HG03103 (cell line): ENCODE measurements at regions not wholly inside any gene's neighbourhood (a gene's known extent, or its start where the extent isn't known, plus 50 kb on each side); places are given as distances from the start of the nearest gene placed in this dataset.
"Not testable (repeated sequence)": the region's sequence is repeated elsewhere in the genome, so short reads cannot be mapped to it uniquely, and the experiment has no call there.

Experiments
- ATAC-seq: cut with Tn5 transposase; IDR thresholded peaks from one replicate; pipeline ENCODE4 v1.9.1; 2021; ENCODE audit warnings: low read depth; ENCODE audit not compliant: unreplicated experiment

DNA sequence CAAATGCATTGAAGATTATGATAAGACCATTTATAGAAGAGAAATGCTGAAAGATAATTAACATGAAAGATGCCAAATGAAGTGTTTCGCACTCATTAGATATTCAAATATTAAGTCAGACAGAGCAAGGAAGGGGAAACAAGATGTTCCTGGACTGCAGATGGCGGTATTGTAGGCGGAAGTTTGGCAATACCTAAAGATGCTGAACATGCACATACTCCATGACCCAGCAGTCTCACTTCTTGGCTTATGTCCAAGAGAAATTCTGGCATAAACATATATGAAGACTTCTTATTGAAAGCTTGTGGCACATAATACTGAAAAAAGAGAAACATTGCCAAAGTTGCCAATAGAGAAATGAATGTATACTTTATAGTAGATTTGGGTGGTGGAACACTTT is 325.4 kb upstream of the SEMA3C start:
- ATAC-seq: no peak

- ATAC-seq: no peak
These were observed 317.7 kb upstream of the SEMA3C start for GRCh38 chr7:81236560-81236959.

DNA sequence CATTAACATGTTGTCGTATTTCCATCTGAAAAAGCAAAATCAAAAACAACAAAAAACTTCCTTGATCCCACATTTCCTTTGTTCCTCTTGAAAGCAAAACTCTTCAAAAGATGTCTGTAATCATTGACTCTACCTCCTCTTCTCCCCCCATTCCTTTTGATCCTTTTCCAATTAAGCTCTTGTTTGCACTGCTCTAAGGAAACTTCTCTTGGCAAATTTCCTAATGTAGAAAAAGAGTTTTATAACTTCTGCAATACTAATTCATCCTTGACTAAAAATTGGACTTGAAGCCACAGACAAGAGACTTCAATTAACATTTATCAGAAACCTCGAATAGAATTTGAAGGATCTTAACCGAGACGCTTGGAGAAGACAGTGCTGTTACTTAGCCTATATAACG is 317.1 kb upstream of the SEMA3C start:
- ATAC-seq: no peak

- no peak for ATAC-seq
These were observed 316.0 kb upstream of the SEMA3C start for GRCh38 chr7:81234896-81235295.

DNA sequence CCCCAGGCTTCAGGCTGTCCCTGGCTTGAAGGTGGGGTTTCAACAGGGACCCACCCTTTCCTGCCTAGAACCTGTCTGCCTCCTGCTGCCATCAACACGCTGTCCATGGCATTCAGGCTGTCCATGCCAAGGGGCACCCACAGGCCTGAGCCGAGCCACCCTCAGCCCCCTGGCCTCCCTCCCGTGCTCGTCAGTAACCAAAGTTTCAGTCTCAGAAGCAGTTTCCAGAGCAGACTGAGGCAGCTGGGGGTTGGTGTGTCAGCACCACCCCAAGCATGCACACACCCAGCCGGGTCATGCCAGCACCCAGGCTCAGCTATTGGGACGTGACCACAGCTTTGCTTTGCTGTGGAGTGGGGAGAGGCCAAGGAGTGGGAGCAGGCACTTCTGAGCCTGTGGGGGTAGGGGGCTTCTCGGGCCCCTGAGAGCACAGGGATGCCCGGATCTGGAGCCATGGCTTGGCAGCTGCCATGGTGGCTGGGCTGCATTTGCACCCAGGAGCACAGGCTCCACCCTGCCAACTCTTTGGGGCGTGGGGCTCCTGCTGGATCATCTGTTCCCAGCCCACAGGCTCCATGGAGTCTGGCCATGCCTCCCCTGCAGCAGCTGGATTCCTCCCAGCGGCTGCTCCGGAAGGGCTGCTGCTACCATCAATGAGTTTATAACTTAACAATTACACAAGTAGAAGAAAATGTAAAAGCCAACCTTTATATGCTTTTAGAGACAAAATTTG is 314.5 kb upstream of the SEMA3C start:
- ATAC-seq: no peak

DNA sequence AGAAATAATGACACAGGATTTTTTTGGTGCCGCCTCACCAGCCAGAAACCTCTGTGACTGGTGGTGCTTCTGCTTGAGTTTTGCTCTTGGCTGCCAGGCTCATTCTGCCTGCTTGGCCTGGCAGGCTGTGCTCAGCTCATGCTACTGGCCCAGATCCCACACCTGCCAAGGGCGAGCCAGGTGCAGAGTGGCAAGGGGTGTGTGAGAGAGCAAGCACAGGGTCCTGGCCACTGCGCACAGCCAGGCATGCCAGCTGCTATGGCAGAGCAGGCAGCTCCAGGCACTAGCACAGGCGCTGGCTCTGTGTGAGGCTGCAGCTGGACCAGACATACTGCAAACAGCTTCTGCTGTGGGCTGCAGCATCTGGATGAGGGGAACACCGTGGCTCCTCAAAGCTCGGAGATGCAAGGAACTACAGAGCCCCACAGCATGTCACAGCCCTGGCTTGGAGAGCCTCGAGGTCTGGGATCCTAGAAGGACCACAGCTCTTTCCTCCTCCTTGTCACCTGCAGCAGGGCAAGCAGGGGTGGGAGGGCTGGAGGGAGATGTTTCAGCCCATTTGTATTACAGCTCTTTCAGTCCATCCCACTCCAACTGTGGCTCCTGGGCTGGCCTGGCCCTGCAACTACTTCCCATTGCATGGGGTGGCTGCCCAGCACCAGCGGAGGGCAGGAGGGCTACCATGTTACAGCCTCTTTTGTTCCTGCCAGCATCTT is 313.4 kb upstream of the SEMA3C start:
- no peak for ATAC-seq

- no peak for ATAC-seq
These were observed 312.5 kb upstream of the SEMA3C start for GRCh38 chr7:81231301-81231838.

DNA sequence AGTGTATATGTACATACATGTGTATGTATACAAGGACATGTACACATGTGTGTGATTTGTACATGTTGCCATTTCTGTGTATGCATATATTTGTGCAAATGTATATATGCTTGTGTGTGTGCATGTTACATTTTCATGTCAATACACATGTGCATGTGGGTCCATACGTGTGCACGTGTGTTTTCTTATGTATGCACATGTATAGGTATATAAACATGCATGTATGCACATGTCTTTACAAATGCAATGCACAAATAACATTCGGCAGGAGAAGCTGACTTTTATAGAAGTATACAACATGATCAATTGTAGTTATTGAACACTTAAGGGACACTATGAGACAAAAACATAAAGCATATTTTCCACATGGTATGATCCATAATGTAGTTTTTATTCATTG is 307.4 kb upstream of the SEMA3C start:
- no peak for ATAC-seq

DNA sequence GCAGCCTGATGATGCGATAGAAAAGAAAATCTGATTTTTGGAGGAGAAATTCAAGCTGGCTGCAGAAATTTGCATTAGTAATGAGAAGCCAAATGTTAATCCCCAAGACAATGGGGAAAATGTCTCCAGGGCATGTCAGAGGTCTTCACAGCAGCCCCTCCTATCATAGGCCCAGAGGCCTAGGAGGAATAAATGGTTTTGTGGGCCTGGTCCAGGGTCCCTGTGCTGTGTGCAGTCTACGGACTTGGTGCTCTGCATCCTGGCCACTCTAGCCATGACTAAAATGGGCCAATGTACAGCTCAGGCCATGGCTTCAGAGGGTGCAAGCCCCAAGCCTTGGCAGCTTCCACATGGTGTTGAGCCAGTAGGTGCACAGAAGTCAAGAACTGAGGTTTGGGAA is 303.8 kb upstream of the SEMA3C start:
- not testable (repeated sequence) for ATAC-seq

DNA sequence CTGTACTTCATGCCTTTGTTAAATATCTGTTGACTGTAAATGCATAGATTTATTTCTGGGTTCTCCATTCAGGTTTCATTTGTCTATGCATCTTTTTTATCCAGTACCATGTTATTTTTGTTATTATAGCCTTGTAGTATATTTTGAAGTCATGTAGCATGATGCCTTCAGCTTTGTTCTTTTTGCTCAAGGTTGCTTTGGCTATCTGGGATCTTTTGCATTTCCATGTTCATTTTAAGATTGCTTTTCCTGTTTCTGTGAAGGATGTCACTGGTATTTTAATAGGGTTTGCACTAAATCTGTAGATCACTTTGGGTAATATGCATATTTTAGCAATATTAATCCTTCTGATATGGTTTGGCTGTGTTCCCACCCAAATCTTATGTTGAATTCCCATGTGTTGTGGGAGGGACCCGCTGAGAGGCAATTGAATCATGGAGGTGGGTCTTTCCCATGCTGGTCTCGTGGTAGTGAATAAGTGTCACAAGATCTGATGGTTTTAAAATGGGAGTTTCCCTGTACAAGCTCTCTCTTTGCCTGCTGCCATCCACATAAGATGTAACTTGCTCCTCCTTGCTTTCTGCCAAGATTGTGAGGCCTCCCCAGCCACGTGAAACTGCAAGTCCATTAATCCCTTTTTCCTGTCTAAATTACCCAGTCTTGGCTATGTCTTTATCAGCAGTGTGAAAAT is 302.8 kb upstream of the SEMA3C start:
- no peak for ATAC-seq

DNA sequence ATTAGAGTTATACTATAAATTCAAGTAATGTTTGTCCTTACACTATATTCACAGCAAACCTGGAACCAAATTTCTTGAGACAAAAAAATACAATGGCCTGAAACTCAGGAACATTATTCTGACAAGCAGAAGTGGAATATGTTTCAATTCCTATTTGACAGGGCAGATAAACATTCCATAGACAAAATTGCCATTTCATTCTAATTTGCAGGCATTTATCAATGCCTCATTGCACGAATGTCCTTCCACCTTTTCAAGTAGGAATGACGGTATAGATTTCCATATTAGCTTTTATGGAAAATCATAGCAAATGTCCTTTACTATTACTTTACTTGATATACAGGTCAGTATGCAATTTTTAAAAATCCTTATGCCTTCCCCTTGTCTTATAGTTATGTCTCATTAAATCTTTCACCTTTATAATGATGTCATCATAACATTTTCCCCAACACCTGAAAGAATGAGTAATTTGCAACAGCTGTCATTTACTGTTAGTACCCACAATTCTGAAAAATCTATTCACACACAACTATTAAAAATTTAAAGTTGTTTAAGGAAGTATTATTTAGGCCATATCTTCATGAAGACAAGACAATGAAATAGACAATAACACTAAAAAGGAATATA is 299.7 kb upstream of the SEMA3C start:
- ATAC-seq: no peak

- no peak for ATAC-seq
These were observed 294.5 kb upstream of the SEMA3C start for GRCh38 chr7:81213394-81213793.

DNA sequence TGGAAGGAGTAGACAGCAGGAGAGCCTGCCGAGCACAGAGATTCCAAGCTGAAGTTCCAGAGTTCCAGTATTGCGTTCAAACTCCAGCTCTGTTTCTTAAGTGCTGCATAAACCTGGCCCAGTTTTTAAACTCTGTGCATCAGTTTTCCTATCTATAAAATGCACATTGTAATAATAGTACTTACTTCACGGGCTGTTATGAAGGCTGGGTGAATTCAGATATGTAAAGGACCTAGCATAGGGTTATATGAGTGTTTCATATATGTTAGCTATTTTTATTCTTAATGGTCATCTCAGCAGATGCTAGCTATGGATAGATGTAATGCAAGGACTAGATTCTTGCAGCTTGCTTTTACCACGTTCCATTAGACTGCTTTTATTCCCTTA is 293.1 kb upstream of the SEMA3C start:
- no peak for ATAC-seq

- ATAC-seq: no peak
These were observed 292.5 kb upstream of the SEMA3C start for GRCh38 chr7:81211204-81211933.

GRCh38 chr7:81210137-81211064 is 291.6 kb upstream of the SEMA3C start:
- no peak for ATAC-seq

GRCh38 chr7:81209059-81209458 is 290.2 kb upstream of the SEMA3C start:
- ATAC-seq: no peak

DNA sequence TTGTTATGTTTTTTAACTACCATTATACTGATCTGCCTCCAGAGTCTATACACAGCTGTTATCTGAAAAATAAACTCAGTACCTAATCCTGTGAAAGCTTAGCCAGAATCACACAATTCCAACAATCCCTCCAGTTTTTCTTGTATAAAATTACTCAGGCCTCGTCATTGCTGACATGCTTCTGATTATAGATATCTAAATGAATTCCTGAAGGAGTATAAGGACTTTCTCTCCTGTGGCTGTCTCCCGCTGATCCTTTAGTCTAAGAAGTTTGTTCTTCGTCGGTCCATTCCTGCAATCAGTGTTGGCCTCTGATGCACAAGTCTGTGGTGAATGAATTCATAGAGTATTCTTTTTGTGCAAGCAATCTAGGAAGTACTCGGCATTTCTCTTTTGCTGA is 288.9 kb upstream of the SEMA3C start:
- ATAC-seq: no peak

DNA sequence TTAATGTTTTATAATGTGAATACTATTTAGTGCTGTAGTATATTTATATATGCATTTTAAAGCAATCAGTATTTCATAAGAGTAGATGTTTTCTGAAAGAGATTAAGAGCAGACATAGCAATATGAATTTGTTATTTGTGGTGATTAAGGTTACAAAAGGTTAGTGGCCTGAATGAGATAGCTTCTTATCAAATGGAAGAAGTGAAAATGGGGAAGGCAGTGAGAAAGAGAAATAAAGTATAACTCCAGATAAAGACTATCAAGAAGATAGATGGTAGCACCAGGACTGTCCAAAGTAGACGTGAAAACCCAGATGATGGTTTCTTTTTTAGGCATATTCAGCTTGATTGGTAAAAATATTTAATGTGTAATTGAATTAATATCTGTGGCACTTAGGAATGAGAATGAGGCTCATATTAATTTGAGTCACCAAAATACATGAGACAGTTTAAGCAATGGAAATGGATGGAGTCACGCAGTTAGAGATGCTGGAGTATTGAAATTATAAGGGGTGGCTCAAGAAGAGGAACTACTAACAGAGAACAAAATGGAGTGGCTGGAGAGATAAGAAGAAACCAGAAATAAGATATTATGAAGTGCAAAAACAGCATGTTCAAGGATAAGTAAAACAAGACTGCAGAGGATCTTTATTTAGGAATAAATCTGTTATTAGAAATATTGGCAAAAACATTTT is 288.0 kb upstream of the SEMA3C start:
- ATAC-seq: no peak

DNA sequence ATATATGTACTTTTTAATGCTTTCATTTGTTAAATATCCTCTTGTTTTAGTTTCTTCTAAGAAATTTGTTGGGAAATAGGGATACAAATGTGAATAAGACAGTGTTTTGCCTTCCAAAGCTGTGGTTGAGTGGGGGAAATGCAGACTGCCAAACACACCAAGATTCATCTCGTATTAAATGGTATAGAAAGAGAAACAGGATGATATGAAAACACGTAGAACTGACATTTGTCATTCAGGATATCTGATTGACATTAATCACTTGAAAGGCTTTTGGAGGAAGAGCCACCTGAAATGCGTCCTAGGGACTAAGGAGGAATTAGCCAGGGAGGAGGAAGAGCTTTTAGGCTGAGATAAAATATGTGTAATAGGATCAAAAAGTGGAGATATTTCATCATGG is 287.4 kb upstream of the SEMA3C start:
- no peak for ATAC-seq
